ENCODE measurements at regions not wholly inside any gene's neighbourhood (a gene's known extent, or its start where the extent isn't known, plus 50 kb on each side); places are given as distances from the start of the nearest gene placed in this dataset.
"Not testable (repeated sequence)": the region's sequence is repeated elsewhere in the genome, so short reads cannot be mapped to it uniquely, and the experiment has no call there.

GRCh38 chr5:67636850-67637524, 440.4 kb upstream of the CD180 start:
- Histone ChIP-seq H3K27me3 (replicated peaks; ENCODE audit: control insufficient read depth, insufficient read depth, low read length, poor library complexity, severe bottlenecking) (no peaks in the 10 kb centered on the region), H3K36me3 (ENCODE audit: control insufficient read depth, insufficient read depth, low read length) (no peaks in the 10 kb centered on the region), H3K4me1 (ENCODE audit: control insufficient read depth, insufficient read depth, low read length, poor library complexity, severe bottlenecking) (no peaks in the 10 kb centered on the region), H3K4me3 (ENCODE audit: insufficient read depth, low read depth, low read length, poor library complexity, severe bottlenecking) (no peak overlapping the region), H3K9me3 (ENCODE audit: control insufficient read depth, low read length) (no peaks in the 10 kb centered on the region), H3K27ac (ENCODE audit: insufficient read depth, low read length, poor library complexity, severe bottlenecking) (no peak overlapping the region)
- DNase-seq = no peak

- Histone ChIP-seq H3K36me3 (ENCODE audit: control insufficient read depth, insufficient read depth, low read length) (no peaks in the 10 kb centered on the region), H3K27ac (ENCODE audit: insufficient read depth, low read length, poor library complexity, severe bottlenecking) (no peak overlapping the region), H3K9me3 (ENCODE audit: control insufficient read depth, low read length) (no peaks in the 10 kb centered on the region), H3K4me1 (ENCODE audit: control insufficient read depth, insufficient read depth, low read length, poor library complexity, severe bottlenecking) (no peaks in the 10 kb centered on the region), H3K27me3 (replicated peaks; ENCODE audit: control insufficient read depth, insufficient read depth, low read length, poor library complexity, severe bottlenecking) (no peaks in the 10 kb centered on the region), H3K4me3 (ENCODE audit: insufficient read depth, low read depth, low read length, poor library complexity, severe bottlenecking) (no peak overlapping the region)
- no peak for DNase-seq
Measured at GRCh38 chr5:67636091-67636490, 439.5 kb upstream of the CD180 start.

DNA sequence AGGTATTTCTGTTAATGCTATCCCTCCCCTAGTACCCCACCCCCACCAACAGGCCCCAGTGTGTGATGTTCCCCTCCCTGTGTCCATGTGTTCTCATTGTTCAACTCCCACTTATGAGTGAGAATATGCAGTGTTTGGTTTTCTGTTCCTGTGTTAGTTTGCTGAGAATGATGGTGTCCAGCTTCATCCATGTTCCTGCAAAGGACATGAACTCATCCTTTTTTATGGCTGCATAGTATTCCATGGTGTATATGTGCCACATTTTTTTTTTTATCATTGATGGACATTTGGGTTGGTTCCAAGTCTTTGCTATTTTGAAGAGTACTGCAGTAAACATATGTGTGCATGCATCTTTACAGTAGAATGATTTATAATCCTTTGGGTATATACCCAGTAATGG, 430.5 kb upstream of the CD180 start:
- H3K36me3 ChIP-seq (ENCODE audit: control insufficient read depth, insufficient read depth, low read length); H3K27me3 ChIP-seq (replicated peaks; ENCODE audit: control insufficient read depth, insufficient read depth, low read length, poor library complexity, severe bottlenecking); H3K9me3 ChIP-seq (ENCODE audit: control insufficient read depth, low read length); DNase-seq; H3K4me1 ChIP-seq (ENCODE audit: control insufficient read depth, insufficient read depth, low read length, poor library complexity, severe bottlenecking); H3K4me3 ChIP-seq (ENCODE audit: insufficient read depth, low read depth, low read length, poor library complexity, severe bottlenecking); H3K27ac ChIP-seq (ENCODE audit: insufficient read depth, low read length, poor library complexity, severe bottlenecking): not testable (repeated sequence)

- no peak for DNase-seq
- Histone ChIP-seq H3K9me3 (ENCODE audit: control insufficient read depth, low read length) (no peaks in the 10 kb centered on the region), H3K36me3 (ENCODE audit: control insufficient read depth, insufficient read depth, low read length) (no peaks in the 10 kb centered on the region), H3K4me1 (ENCODE audit: control insufficient read depth, insufficient read depth, low read length, poor library complexity, severe bottlenecking) (no peaks in the 10 kb centered on the region), H3K27me3 (replicated peaks; ENCODE audit: control insufficient read depth, insufficient read depth, low read length, poor library complexity, severe bottlenecking) (no peaks in the 10 kb centered on the region), H3K4me3 (ENCODE audit: insufficient read depth, low read depth, low read length, poor library complexity, severe bottlenecking) (no peak overlapping the region), H3K27ac (ENCODE audit: insufficient read depth, low read length, poor library complexity, severe bottlenecking) (no peak overlapping the region)
Measured at GRCh38 chr5:67623078-67623477, 426.5 kb upstream of the CD180 start.

DNA sequence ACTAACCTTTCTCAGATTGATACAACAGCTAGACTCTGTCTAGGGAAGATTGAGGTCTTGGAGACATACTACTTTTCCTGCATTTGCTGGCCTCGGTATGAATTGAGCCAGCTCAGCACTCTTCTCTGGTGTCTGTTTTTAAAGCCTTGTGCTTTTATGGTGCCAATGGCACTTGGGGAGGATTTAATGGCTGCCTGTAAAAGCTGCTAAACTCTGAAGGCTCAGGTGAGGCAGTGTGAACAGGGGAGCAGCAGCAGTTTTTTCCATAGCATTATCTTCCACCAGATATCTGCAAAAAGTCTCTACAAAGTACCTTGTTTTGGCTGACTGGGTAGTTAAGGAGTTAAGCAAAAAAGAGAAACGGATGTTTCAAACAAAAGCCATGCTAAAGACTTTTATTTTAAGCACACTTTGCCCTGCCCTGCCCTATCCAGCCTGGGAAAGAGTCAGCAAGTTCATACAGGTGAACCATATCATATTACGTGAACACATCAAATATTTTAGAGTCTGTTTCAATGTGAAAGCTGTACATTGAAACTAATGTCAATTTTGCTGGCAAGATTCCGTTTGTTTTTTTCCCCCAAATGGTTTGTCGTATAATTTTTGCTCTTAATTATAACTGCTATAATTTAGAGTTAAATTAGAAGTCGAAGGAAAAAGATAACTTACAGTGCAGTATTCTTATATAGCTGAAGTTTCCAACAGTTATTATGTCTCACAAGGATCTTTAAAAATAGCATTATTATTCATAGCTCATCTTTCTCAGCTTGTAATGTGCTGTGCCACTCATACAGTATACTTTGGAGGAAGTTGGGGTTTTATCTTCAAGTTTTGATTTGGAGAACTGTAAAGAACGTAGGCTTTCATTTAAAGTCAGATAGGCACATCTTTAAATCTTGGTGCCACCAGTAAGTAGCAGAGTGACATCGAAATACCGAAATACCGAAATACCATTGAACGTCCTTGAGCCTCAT, 424.1 kb upstream of the CD180 start:
- H3K9me3 ChIP-seq (ENCODE audit: control insufficient read depth, low read length) = no peaks in the 10 kb centered on the region
- DNase-seq = no peak
- no peak overlapping the region for H3K4me3 ChIP-seq (ENCODE audit: insufficient read depth, low read depth, low read length, poor library complexity, severe bottlenecking)
- no peaks in the 10 kb centered on the region for H3K4me1 ChIP-seq (ENCODE audit: control insufficient read depth, insufficient read depth, low read length, poor library complexity, severe bottlenecking)
- H3K27ac ChIP-seq (ENCODE audit: insufficient read depth, low read length, poor library complexity, severe bottlenecking) = no peak overlapping the region
- no peaks in the 10 kb centered on the region for H3K27me3 ChIP-seq (replicated peaks; ENCODE audit: control insufficient read depth, insufficient read depth, low read length, poor library complexity, severe bottlenecking)
- no peaks in the 10 kb centered on the region for H3K36me3 ChIP-seq (ENCODE audit: control insufficient read depth, insufficient read depth, low read length)

- Histone ChIP-seq H3K4me1 (ENCODE audit: control insufficient read depth, insufficient read depth, low read length, poor library complexity, severe bottlenecking) (no peaks in the 10 kb centered on the region), H3K4me3 (ENCODE audit: insufficient read depth, low read depth, low read length, poor library complexity, severe bottlenecking) (no peak overlapping the region), H3K27ac (ENCODE audit: insufficient read depth, low read length, poor library complexity, severe bottlenecking) (no peak overlapping the region), H3K27me3 (replicated peaks; ENCODE audit: control insufficient read depth, insufficient read depth, low read length, poor library complexity, severe bottlenecking) (no peaks in the 10 kb centered on the region), H3K9me3 (ENCODE audit: control insufficient read depth, low read length) (no peaks in the 10 kb centered on the region), H3K36me3 (ENCODE audit: control insufficient read depth, insufficient read depth, low read length) (no peaks in the 10 kb centered on the region)
- DNase-seq = no peak
Measured at GRCh38 chr5:67619636-67620035, 423.0 kb upstream of the CD180 start.

DNA sequence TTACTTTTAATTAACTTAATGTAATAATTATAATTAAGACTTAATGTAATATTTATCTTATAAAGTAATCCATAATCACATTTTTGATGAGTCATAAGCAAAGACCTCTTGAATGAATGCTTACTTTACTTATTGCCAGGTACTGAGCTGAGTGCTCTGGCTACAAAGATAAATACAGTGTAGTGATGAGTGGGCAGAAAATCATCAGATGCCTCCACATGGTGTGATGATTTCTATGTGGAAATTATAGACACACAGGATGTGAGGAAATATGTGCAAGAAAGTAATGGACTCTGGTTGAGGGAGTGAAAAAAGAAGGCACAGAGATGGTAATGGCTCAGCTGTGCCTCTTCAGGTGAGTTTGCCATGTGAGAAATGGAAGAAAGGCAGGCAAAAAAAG, 422.6 kb upstream of the CD180 start:
- Histone ChIP-seq H3K27me3 (replicated peaks; ENCODE audit: control insufficient read depth, insufficient read depth, low read length, poor library complexity, severe bottlenecking) (no peaks in the 10 kb centered on the region), H3K4me3 (ENCODE audit: insufficient read depth, low read depth, low read length, poor library complexity, severe bottlenecking) (no peak overlapping the region), H3K27ac (ENCODE audit: insufficient read depth, low read length, poor library complexity, severe bottlenecking) (no peak overlapping the region), H3K9me3 (ENCODE audit: control insufficient read depth, low read length) (no peaks in the 10 kb centered on the region), H3K4me1 (ENCODE audit: control insufficient read depth, insufficient read depth, low read length, poor library complexity, severe bottlenecking) (no peaks in the 10 kb centered on the region), H3K36me3 (ENCODE audit: control insufficient read depth, insufficient read depth, low read length) (no peaks in the 10 kb centered on the region)
- DNase-seq = no peak

GRCh38 chr5:67617051-67617450, 420.5 kb upstream of the CD180 start:
- H3K27me3 ChIP-seq (replicated peaks; ENCODE audit: control insufficient read depth, insufficient read depth, low read length, poor library complexity, severe bottlenecking) = no peaks in the 10 kb centered on the region
- H3K4me1 ChIP-seq (ENCODE audit: control insufficient read depth, insufficient read depth, low read length, poor library complexity, severe bottlenecking) = no peaks in the 10 kb centered on the region
- no peak overlapping the region for H3K27ac ChIP-seq (ENCODE audit: insufficient read depth, low read length, poor library complexity, severe bottlenecking)
- no peak for DNase-seq
- no peaks in the 10 kb centered on the region for H3K9me3 ChIP-seq (ENCODE audit: control insufficient read depth, low read length)
- H3K36me3 ChIP-seq (ENCODE audit: control insufficient read depth, insufficient read depth, low read length) = no peaks in the 10 kb centered on the region
- H3K4me3 ChIP-seq (ENCODE audit: insufficient read depth, low read depth, low read length, poor library complexity, severe bottlenecking) = no peak overlapping the region

- Histone ChIP-seq H3K9me3 (ENCODE audit: control insufficient read depth, low read length) (no peaks in the 10 kb centered on the region), H3K4me3 (ENCODE audit: insufficient read depth, low read depth, low read length, poor library complexity, severe bottlenecking) (no peak overlapping the region)
Measured at GRCh38 chr5:67612961-67613360, 416.4 kb upstream of the CD180 start.

DNA sequence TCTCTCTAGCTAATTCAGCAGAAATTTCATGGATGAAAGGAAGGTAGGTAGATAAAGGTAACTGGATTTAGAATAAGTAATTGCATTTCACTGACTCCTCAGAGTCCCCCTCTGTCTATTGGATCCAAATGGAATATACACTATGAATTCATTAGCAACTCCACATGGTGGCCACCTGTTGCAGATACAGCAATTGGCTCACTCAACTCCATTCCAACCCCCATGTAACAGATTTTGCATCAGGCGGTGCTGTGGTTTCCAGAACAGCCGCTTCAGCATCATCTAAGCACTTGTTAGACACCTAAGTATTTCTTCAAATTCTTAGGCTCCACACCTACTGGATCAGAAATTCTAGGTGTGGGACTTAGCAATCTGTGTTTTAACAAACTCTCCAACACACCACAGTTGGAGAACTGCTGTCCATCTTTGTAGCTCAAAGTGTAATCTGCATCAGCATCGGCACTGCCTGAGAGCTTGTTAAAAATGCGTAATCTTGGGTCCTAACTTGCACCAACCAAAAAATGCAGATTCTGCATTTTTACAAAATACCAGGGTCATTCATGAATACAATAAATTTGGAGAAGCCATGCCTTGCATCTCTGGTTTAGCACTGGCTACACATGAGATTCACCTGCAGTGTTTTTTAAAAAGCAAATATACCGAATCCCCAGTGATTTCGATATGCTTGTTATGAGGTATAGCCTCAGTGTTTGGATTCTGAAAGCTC, 413.8 kb upstream of the CD180 start:
- H3K4me3 ChIP-seq (ENCODE audit: insufficient read depth, low read depth, low read length, poor library complexity, severe bottlenecking) = no peak overlapping the region
- no peaks in the 10 kb centered on the region for H3K9me3 ChIP-seq (ENCODE audit: control insufficient read depth, low read length)
- H3K27ac ChIP-seq (ENCODE audit: insufficient read depth, low read length, poor library complexity, severe bottlenecking) = no peak overlapping the region
- DNase-seq = no peak
- H3K27me3 ChIP-seq (replicated peaks; ENCODE audit: control insufficient read depth, insufficient read depth, low read length, poor library complexity, severe bottlenecking) = no peaks in the 10 kb centered on the region
- H3K4me1 ChIP-seq (ENCODE audit: control insufficient read depth, insufficient read depth, low read length, poor library complexity, severe bottlenecking) = no peaks in the 10 kb centered on the region
- no peaks in the 10 kb centered on the region for H3K36me3 ChIP-seq (ENCODE audit: control insufficient read depth, insufficient read depth, low read length)

More at GRCh38 chr5:67612961-67613360, 416.4 kb upstream of the CD180 start:
- Histone ChIP-seq H3K27ac (ENCODE audit: insufficient read depth, low read length, poor library complexity, severe bottlenecking) (no peak overlapping the region), H3K36me3 (ENCODE audit: control insufficient read depth, insufficient read depth, low read length) (no peaks in the 10 kb centered on the region), H3K27me3 (replicated peaks; ENCODE audit: control insufficient read depth, insufficient read depth, low read length, poor library complexity, severe bottlenecking) (no peaks in the 10 kb centered on the region), H3K4me1 (ENCODE audit: control insufficient read depth, insufficient read depth, low read length, poor library complexity, severe bottlenecking) (no peaks in the 10 kb centered on the region)
- DNase-seq = no peak

Measured in effector memory CD4-positive, alpha-beta T cell (primary cell).